ENCODE measurements at regions not wholly inside any gene's neighbourhood (a gene's known extent, or its start where the extent isn't known, plus 50 kb on each side); places are given as distances from the start of the nearest gene placed in this dataset.

- TF ChIP-seq CTCF (IDR thresholded peaks at IDR 0.05; ENCODE audit: insufficient read depth, low read length, poor library complexity, severe bottlenecking) (no peak), EZH2phosphoT487 (conservative IDR thresholded peaks at IDR 0.05; ENCODE audit: low read length) (no peak)
Observed at GRCh38 chr17:54844233-54844632, 56.4 kb upstream of the TOM1L1 start.
